ENCODE measurements at regions not wholly inside any gene's neighbourhood (a gene's known extent, or its start where the extent isn't known, plus 50 kb on each side); places are given as distances from the start of the nearest gene placed in this dataset.

- TF ChIP-seq, protein P1, sequence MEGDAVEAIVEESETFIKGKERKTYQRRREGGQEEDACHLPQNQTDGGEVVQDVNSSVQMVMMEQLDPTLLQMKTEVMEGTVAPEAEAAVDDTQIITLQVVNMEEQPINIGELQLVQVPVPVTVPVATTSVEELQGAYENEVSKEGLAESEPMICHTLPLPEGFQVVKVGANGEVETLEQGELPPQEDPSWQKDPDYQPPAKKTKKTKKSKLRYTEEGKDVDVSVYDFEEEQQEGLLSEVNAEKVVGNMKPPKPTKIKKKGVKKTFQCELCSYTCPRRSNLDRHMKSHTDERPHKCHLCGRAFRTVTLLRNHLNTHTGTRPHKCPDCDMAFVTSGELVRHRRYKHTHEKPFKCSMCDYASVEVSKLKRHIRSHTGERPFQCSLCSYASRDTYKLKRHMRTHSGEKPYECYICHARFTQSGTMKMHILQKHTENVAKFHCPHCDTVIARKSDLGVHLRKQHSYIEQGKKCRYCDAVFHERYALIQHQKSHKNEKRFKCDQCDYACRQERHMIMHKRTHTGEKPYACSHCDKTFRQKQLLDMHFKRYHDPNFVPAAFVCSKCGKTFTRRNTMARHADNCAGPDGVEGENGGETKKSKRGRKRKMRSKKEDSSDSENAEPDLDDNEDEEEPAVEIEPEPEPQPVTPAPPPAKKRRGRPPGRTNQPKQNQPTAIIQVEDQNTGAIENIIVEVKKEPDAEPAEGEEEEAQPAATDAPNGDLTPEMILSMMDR (conservative IDR thresholded peaks at IDR 0.05; ENCODE audit: low read length), result no peak
- TF ChIP-seq EZH2phosphoT487 (IDR thresholded peaks at IDR 0.05; ENCODE audit: borderline replicate concordance), result no peak
Measured at GRCh38 chr10:36555036-36555435, 570.4 kb upstream of the ANKRD30A start.

Data from Loucy (cell line).